MM.1S (cell line): ENCODE measurements at regions not wholly inside any gene's neighbourhood (a gene's known extent, or its start where the extent isn't known, plus 50 kb on each side); places are given as distances from the start of the nearest gene placed in this dataset.

Source experiments
- DNase-seq: peaks from one replicate; pipeline ENCODE4 v3.0.0-alpha.2; 2015
- H2AFZ ChIP-seq: fragments of 300-600 bp; sonication (generic); 2 replicates; pipeline ENCODE4 v1.6.0; 2016; ENCODE audit warnings: antibody characterized with exemption, low read length
- H3F3A ChIP-seq: fragments of 300-600 bp; sonication (generic); 2 replicates; pipeline ENCODE4 v1.6.1; 2016; ENCODE audit warnings: mild to moderate bottlenecking, antibody characterized with exemption, low read length, moderate library complexity, mixed read lengths; ENCODE audit not compliant: insufficient read depth
- H3K27ac ChIP-seq: fragments of 300-600 bp; sonication (generic); 2 replicates; pipeline ENCODE4 v1.5.1; 2016; ENCODE audit warnings: mild to moderate bottlenecking, low read length
- H3K27me3 ChIP-seq: fragments of 300-600 bp; sonication (generic); replicated peaks from 2 replicates; pipeline ENCODE4 v1.6.0; 2016; ENCODE audit warnings: low read length; ENCODE audit not compliant: insufficient read depth
- H3K36me3 ChIP-seq: fragments of 300-600 bp; sonication (generic); replicated peaks from 2 replicates; pipeline ENCODE4 v1.6.1; 2016; ENCODE audit warnings: mild to moderate bottlenecking, low read length, mixed read lengths; ENCODE audit not compliant: insufficient read depth
- H3K4me1 ChIP-seq: fragments of 300-600 bp; sonication (generic); 2 replicates; pipeline ENCODE4 v1.6.1; 2016; ENCODE audit warnings: low read length, mixed read lengths
- H3K4me2 ChIP-seq: fragments of 300-600 bp; sonication (generic); 2 replicates; pipeline ENCODE4 v1.6.0; 2016; ENCODE audit warnings: low read depth, low read length
- H3K4me3 ChIP-seq: fragments of 300-600 bp; sonication (generic); 2 replicates; pipeline ENCODE4 v1.5.1; 2016; ENCODE audit warnings: low read length, mixed read lengths
- H3K79me2 ChIP-seq: fragments of 300-600 bp; sonication (generic); 2 replicates; pipeline ENCODE4 v1.6.1; 2016; ENCODE audit warnings: mixed run types, low read length, mixed read lengths
- H3K9ac ChIP-seq: fragments of 300-600 bp; sonication (generic); 2 replicates; pipeline ENCODE4 v1.6.1; 2016; ENCODE audit warnings: low read length, mixed read lengths
- H3K9me2 ChIP-seq: fragments of 300-600 bp; sonication (generic); replicated peaks from 2 replicates; pipeline ENCODE4 v1.6.1; 2016; ENCODE audit warnings: mild to moderate bottlenecking, low read length, mixed read lengths; ENCODE audit not compliant: insufficient read depth
- H3K9me3 ChIP-seq: fragments of 300-600 bp; sonication (generic); replicated peaks from 2 replicates; pipeline ENCODE4 v1.6.1; 2016; ENCODE audit warnings: mild to moderate bottlenecking, low read length, mixed read lengths; ENCODE audit not compliant: insufficient read depth
- H4K20me1 ChIP-seq: fragments of 300-600 bp; sonication (generic); 2 replicates; pipeline ENCODE4 v1.6.1; 2016; ENCODE audit warnings: mild to moderate bottlenecking, low read length, moderate library complexity, mixed read lengths; ENCODE audit not compliant: insufficient read depth
- CTCF ChIP-seq: fragments of 300-600 bp; sonication (generic); IDR thresholded peaks from 2 replicates; pipeline ENCODE4 v1.5.1; 2016; ENCODE audit warnings: antibody characterized with exemption, low read length, mixed read lengths
- EZH2 ChIP-seq: fragments of 300-600 bp; sonication (generic); optimal IDR thresholded peaks from 2 replicates; pipeline ENCODE3; 2017; ENCODE audit warnings: low read depth, mild to moderate bottlenecking, antibody characterized with exemption, low read length, mixed read lengths
- EZH2phosphoT487 ChIP-seq: fragments of 300-600 bp; sonication (generic); IDR thresholded peaks from 2 replicates; pipeline ENCODE4 v1.6.1; 2018; ENCODE audit warnings: antibody characterized with exemption, low read length

GRCh38 chr17:77488531-77489238 is 347.9 kb downstream of the SEC14L1 start:
- Histone ChIP-seq H3K9ac (no peak overlapping the region), H3K79me2 (peaks cover 27% of the 10 kb centered on the region), H3K36me3 (no peaks in the 10 kb centered on the region), H3K9me3 (no peaks in the 10 kb centered on the region), H3K4me1 (peaks cover 6% of the 10 kb centered on the region), H3K9me2 (no peaks in the 10 kb centered on the region), H4K20me1 (no peaks in the 10 kb centered on the region), H3K27me3 (no peaks in the 10 kb centered on the region), H3F3A (peaks cover 5% of the 10 kb centered on the region; the same call in 1 of the 2 replicates), H2AFZ (no peak overlapping the region), H3K27ac (no peak overlapping the region), H3K4me2 (no peak overlapping the region), H3K4me3 (no peak overlapping the region)
- no peak for TF ChIP-seq CTCF
- no peak for TF ChIP-seq EZH2
- TF ChIP-seq EZH2phosphoT487: no peak
- no peak for DNase-seq

- no peaks in the 10 kb centered on the region for H3K9me2 ChIP-seq
- TF ChIP-seq CTCF: no peak
- TF ChIP-seq EZH2phosphoT487: no peak
- TF ChIP-seq EZH2: no peak
- no peak overlapping the region for H2AFZ ChIP-seq
- H3K79me2 ChIP-seq: peaks cover 20% of the 10 kb centered on the region; the same call in 1 of the 2 replicates
- no peak overlapping the region for H3K4me2 ChIP-seq
- peaks cover 6% of the 10 kb centered on the region for H3K4me1 ChIP-seq
- H4K20me1 ChIP-seq: no peaks in the 10 kb centered on the region
- no peak for DNase-seq
- H3K9ac ChIP-seq: no peak overlapping the region
- H3K9me3 ChIP-seq: no peaks in the 10 kb centered on the region
- no peaks in the 10 kb centered on the region for H3K36me3 ChIP-seq
- peaks cover 8% of the 10 kb centered on the region; the same call in 1 of the 2 replicates for H3F3A ChIP-seq
- H3K4me3 ChIP-seq: no peak overlapping the region
- no peaks in the 10 kb centered on the region for H3K27me3 ChIP-seq
- H3K27ac ChIP-seq: no peak overlapping the region
These were observed 348.6 kb downstream of the SEC14L1 start for GRCh38 chr17:77489239-77489892.

GRCh38 chr17:77489893-77490255 is 349.1 kb downstream of the SEC14L1 start:
- no peak overlapping the region for H3K27ac ChIP-seq
- peaks cover 6% of the 10 kb centered on the region for H3K4me1 ChIP-seq
- no peaks in the 10 kb centered on the region for H3K36me3 ChIP-seq

More at GRCh38 chr17:77489893-77490255, 349.1 kb downstream of the SEC14L1 start:
- DNase-seq: no peak
- no peak overlapping the region for H2AFZ ChIP-seq
- TF ChIP-seq EZH2 (no peak), CTCF (no peak), EZH2phosphoT487 (no peak)
- no peaks in the 10 kb centered on the region for H3K27me3 ChIP-seq
- H3K9ac ChIP-seq: no peak overlapping the region
- no peaks in the 10 kb centered on the region for H3K9me3 ChIP-seq
- H3K4me2 ChIP-seq: no peak overlapping the region
- H4K20me1 ChIP-seq: no peaks in the 10 kb centered on the region
- peaks cover 8% of the 10 kb centered on the region; the same call in 1 of the 2 replicates for H3F3A ChIP-seq
- no peak overlapping the region for H3K4me3 ChIP-seq
- peaks cover 19% of the 10 kb centered on the region; the same call in 1 of the 2 replicates for H3K79me2 ChIP-seq
- H3K9me2 ChIP-seq: no peaks in the 10 kb centered on the region
